Mesenchymal stem cell (in vitro differentiated cells and primary cell): ENCODE measurements at regions not wholly inside any gene's neighbourhood (a gene's known extent, or its start where the extent isn't known, plus 50 kb on each side); places are given as distances from the start of the nearest gene placed in this dataset.
"Not testable (repeated sequence)": the region's sequence is repeated elsewhere in the genome, so short reads cannot be mapped to it uniquely, and the experiment has no call there.

ENCODE experiments used
- DNase-seq: peaks from one replicate; pipeline ENCODE4 v3.0.0-alpha.2; 2013
- H2AFZ ChIP-seq: one replicate; pipeline ENCODE4 v1.6.1; 2013; ENCODE audit warnings: low read depth, mild to moderate bottlenecking, control low read depth, inconsistent platforms, low read length, moderate library complexity
- H2AK5ac ChIP-seq: 2 replicates; pipeline ENCODE4 v1.6.1; 2013; ENCODE audit warnings: low read length, moderate library complexity, mild to moderate bottlenecking, inconsistent platforms; ENCODE audit not compliant: severe bottlenecking
- H2BK120ac ChIP-seq: one replicate; pipeline ENCODE4 v1.6.1; 2013; ENCODE audit warnings: low read depth, mild to moderate bottlenecking, inconsistent platforms, low read length, moderate library complexity
- H2BK12ac ChIP-seq, 2 experiments: one replicate each; pipeline ENCODE4 v1.6.1; 2013; ENCODE audit warnings: inconsistent platforms in 2 of 2, low read length in 2 of 2, mild to moderate bottlenecking in 2 of 2, moderate library complexity in 2 of 2, control low read depth in 1 of 2
- H2BK15ac ChIP-seq: one replicate; pipeline ENCODE4 v1.6.1; 2013; ENCODE audit warnings: mild to moderate bottlenecking, low read depth, inconsistent platforms; ENCODE audit not compliant: poor library complexity, severe bottlenecking
- H2BK5ac ChIP-seq: 2 replicates; pipeline ENCODE4 v1.6.1; 2013; ENCODE audit warnings: low read depth, mild to moderate bottlenecking, low read length, control low read depth, inconsistent platforms; ENCODE audit not compliant: poor library complexity, severe bottlenecking
- H3K14ac ChIP-seq, 2 experiments: one replicate each; pipeline ENCODE4 v1.6.1; 2013; ENCODE audit warnings: inconsistent platforms in 2 of 2, low read length in 2 of 2, control low read depth in 1 of 2, mild to moderate bottlenecking in 1 of 2, moderate library complexity in 1 of 2
- H3K18ac ChIP-seq, 2 experiments: one replicate each; pipeline ENCODE4 v1.6.1; 2013; ENCODE audit warnings: inconsistent platforms in 2 of 2, low read length in 2 of 2, control low read depth in 1 of 2, low read depth in 1 of 2, mild to moderate bottlenecking in 1 of 2
- H3K23ac ChIP-seq, 2 experiments: one replicate each; pipeline ENCODE4 v1.6.1; 2013; ENCODE audit warnings: inconsistent platforms in 2 of 2, low read length in 2 of 2, mild to moderate bottlenecking in 2 of 2, moderate library complexity in 2 of 2, control low read depth in 1 of 2
- H3K27ac ChIP-seq: 2 replicates; pipeline ENCODE4 v1.5.1; 2013; ENCODE audit warnings: mild to moderate bottlenecking, moderate library complexity, low read length, control low read depth, inconsistent platforms; ENCODE audit not compliant: poor library complexity, severe bottlenecking
- H3K27me3 ChIP-seq, 2 experiments: 2 replicates each; pipeline versions ENCODE4 v1.6.1 to v1.7.0; 2013; ENCODE audit warnings: low read length in 2 of 2, mild to moderate bottlenecking in 2 of 2, moderate library complexity in 2 of 2, control low read depth in 1 of 2, inconsistent platforms in 1 of 2; ENCODE audit not compliant: control insufficient read depth in 1 of 2, insufficient read depth in 1 of 2
- H3K36me3 ChIP-seq, 2 experiments: 2 replicates each; pipeline versions ENCODE4 v1.6.1 to v1.7.0; 2013; ENCODE audit warnings: low read length in 2 of 2, control low read depth in 1 of 2, inconsistent platforms in 1 of 2, low read depth in 1 of 2, mild to moderate bottlenecking in 1 of 2; ENCODE audit not compliant: insufficient read depth in 2 of 2, control insufficient read depth in 1 of 2
- H3K4ac ChIP-seq, 2 experiments: one replicate each; pipeline ENCODE4 v1.6.1; 2013; ENCODE audit warnings: inconsistent platforms in 2 of 2, low read length in 2 of 2, mild to moderate bottlenecking in 2 of 2, moderate library complexity in 2 of 2, control low read depth in 1 of 2, low read depth in 1 of 2
- H3K4me1 ChIP-seq: 2 replicates; pipeline ENCODE4 v1.6.1; 2013; ENCODE audit warnings: low read depth, low read length, control low read depth; ENCODE audit not compliant: control insufficient read depth, insufficient read depth
- H3K4me2 ChIP-seq: 2 replicates; pipeline ENCODE4 v1.6.1; 2013; ENCODE audit warnings: low read length, mild to moderate bottlenecking, inconsistent platforms; ENCODE audit not compliant: poor library complexity, severe bottlenecking
- H3K4me3 ChIP-seq, 2 experiments: 2 replicates each; pipeline versions ENCODE4 v1.5.1 to v1.7.0; 2013; ENCODE audit warnings: low read length in 2 of 2, mild to moderate bottlenecking in 2 of 2, control low read depth in 1 of 2, low read depth in 1 of 2; ENCODE audit not compliant: insufficient read depth in 1 of 2
- H3K79me1 ChIP-seq: replicated peaks from 2 replicates; pipeline ENCODE4 v1.6.1; 2013; ENCODE audit warnings: mild to moderate bottlenecking, control low read depth, low read length, inconsistent platforms; ENCODE audit not compliant: poor library complexity, severe bottlenecking
- H3K9ac ChIP-seq: 2 replicates; pipeline ENCODE4 v1.7.0; 2013; ENCODE audit warnings: mild to moderate bottlenecking, low read length, moderate library complexity
- H3K9me3 ChIP-seq: 2 replicates; pipeline ENCODE4 v1.7.0; 2013; ENCODE audit warnings: mild to moderate bottlenecking, low read length; ENCODE audit not compliant: control insufficient read depth
- H4K8ac ChIP-seq: one replicate; pipeline ENCODE4 v1.6.1; 2013; ENCODE audit warnings: inconsistent platforms, mild to moderate bottlenecking, low read length, moderate library complexity
- H4K91ac ChIP-seq: one replicate; pipeline ENCODE4 v1.6.1; 2013; ENCODE audit warnings: mild to moderate bottlenecking, low read length, inconsistent platforms
- WGBS: methylation state at CpG from one replicate; pipeline ENCODE4 v1.1.7; 2013; ENCODE audit warnings: mixed read lengths; 5-methylcytosine and 5-hydroxymethylcytosine counted together

GRCh38 chr13:21256351-21256761 lies 79.9 kb downstream of the MRPL57 start:
- peaks cover 2 to 5% of the 10 kb centered on the region in 2 experiments for H3K27me3 ChIP-seq
- H2BK12ac ChIP-seq: no peak overlapping the region
- WGBS: 80% methylated on average over 6 of the region's 6 CpGs
- no peaks in the 10 kb centered on the region for H3K9me3 ChIP-seq
- H3K9ac ChIP-seq: no peak overlapping the region
- H3K4me3 ChIP-seq: no peak overlapping the region
- no peaks in the 10 kb centered on the region for H3K36me3 ChIP-seq
- no peak overlapping the region for H2BK120ac ChIP-seq
- no peak overlapping the region for H4K8ac ChIP-seq
- H4K91ac ChIP-seq: no peak overlapping the region
- H3K14ac ChIP-seq: no peak overlapping the region
- no peak overlapping the region for H3K4ac ChIP-seq
- no peak for DNase-seq
- no peak overlapping the region for H3K4me2 ChIP-seq
- no peak overlapping the region for H3K18ac ChIP-seq
- no peak overlapping the region for H3K27ac ChIP-seq
- no peak overlapping the region for H2BK15ac ChIP-seq
- no peak overlapping the region for H2BK5ac ChIP-seq
- H3K4me1 ChIP-seq: no peaks in the 10 kb centered on the region
- H3K23ac ChIP-seq: no peak overlapping the region
- no peak overlapping the region for H2AFZ ChIP-seq
- no peak overlapping the region for H2AK5ac ChIP-seq
- H3K79me1 ChIP-seq: no peaks in the 10 kb centered on the region

- Histone ChIP-seq H3K4me2 (no peak overlapping the region), H4K91ac (no peak overlapping the region), H3K4me3 (no peak overlapping the region), H3K9me3 (no peaks in the 10 kb centered on the region), H2BK5ac (no peak overlapping the region), H3K23ac (no peak overlapping the region), H3K4ac (no peak overlapping the region), H2AK5ac (no peak overlapping the region), H2AFZ (no peak overlapping the region), H3K14ac (no peak overlapping the region), H2BK12ac (no peak overlapping the region), H3K36me3 (no peaks in the 10 kb centered on the region), H3K18ac (no peak overlapping the region), H3K27me3 (peaks cover 2 to 5% of the 10 kb centered on the region in 2 experiments), H4K8ac (no peak overlapping the region), H2BK120ac (no peak overlapping the region), H3K4me1 (no peaks in the 10 kb centered on the region), H3K79me1 (no peaks in the 10 kb centered on the region), H3K9ac (no peak overlapping the region), H3K27ac (no peak overlapping the region), H2BK15ac (no peak overlapping the region)
- no peak for DNase-seq
- WGBS: 85% methylated on average over 1 of the region's 2 CpGs
Observed at GRCh38 chr13:21256891-21257290, 80.4 kb downstream of the MRPL57 start.

- Histone ChIP-seq H2BK12ac (no peak overlapping the region), H2AK5ac (no peak overlapping the region), H3K18ac (no peak overlapping the region), H3K4ac (no peak overlapping the region), H2AFZ (no peak overlapping the region), H4K91ac (no peak overlapping the region), H3K27ac (no peak overlapping the region), H3K36me3 (no peaks in the 10 kb centered on the region), H3K79me1 (no peaks in the 10 kb centered on the region), H3K27me3 (peaks cover 0 to 5% of the 10 kb centered on the region in 2 experiments), H3K4me1 (no peaks in the 10 kb centered on the region), H3K4me2 (no peak overlapping the region), H2BK15ac (no peak overlapping the region), H3K9ac (no peak overlapping the region), H4K8ac (no peak overlapping the region), H2BK120ac (no peak overlapping the region), H3K23ac (no peak overlapping the region), H2BK5ac (no peak overlapping the region), H3K14ac (no peak overlapping the region), H3K4me3 (no peak overlapping the region), H3K9me3 (no peaks in the 10 kb centered on the region)
- 96% methylated on average over 54 of the region's 57 CpGs for WGBS
- DNase-seq: no peak
Observed at GRCh38 chr13:21259571-21260455, 83.4 kb downstream of the MRPL57 start.

- H3K9me3 ChIP-seq, H3K27me3 ChIP-seq, H2AFZ ChIP-seq, H3K14ac ChIP-seq, DNase-seq, H2BK12ac ChIP-seq, H2AK5ac ChIP-seq, H2BK120ac ChIP-seq, H3K4me3 ChIP-seq, H3K4ac ChIP-seq, H3K79me1 ChIP-seq, H4K8ac ChIP-seq, H3K18ac ChIP-seq, H3K36me3 ChIP-seq, H3K9ac ChIP-seq, H3K23ac ChIP-seq, H4K91ac ChIP-seq, H2BK15ac ChIP-seq, H3K4me2 ChIP-seq, H3K4me1 ChIP-seq, H3K27ac ChIP-seq, H2BK5ac ChIP-seq: not testable (repeated sequence)
- 96% methylated on average over 30 of the region's 35 CpGs for WGBS
Observed at GRCh38 chr13:21260561-21261290, 84.3 kb downstream of the MRPL57 start.
